Stimulated activated CD8-positive, alpha-beta memory T cell treated with anti-CD3 and anti-CD28 coated beads, Interleukin-4, amount 100 ng/mL, for 48 hours (primary cell): ENCODE measurements at regions not wholly inside any gene's neighbourhood (a gene's known extent, or its start where the extent isn't known, plus 50 kb on each side); places are given as distances from the start of the nearest gene placed in this dataset.

Experiments
- DNase-seq: peaks from one replicate; pipeline ENCODE4 v3.0.0-alpha.2; 2020

DNA sequence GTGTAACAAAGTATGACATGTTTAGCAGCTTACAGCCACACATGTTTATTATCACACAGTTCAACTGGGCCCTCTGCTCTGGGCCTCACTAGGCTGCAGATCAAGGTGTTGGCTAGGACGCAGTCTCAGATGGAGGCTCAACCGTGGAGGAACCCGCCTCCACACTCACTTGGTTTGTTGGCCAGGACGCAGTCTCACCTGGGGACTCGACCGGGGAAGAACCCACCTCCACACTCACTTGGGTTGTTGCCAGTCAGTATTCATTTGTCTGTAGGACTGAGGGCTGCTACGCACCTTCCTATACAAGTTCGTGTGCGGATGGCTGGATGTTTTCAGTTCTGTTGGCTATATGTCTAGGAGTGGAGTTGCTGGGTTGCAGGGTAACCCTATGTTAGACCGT is 240.7 kb upstream of the CIBAR2 start:
- DNase-seq = no peak

DNA sequence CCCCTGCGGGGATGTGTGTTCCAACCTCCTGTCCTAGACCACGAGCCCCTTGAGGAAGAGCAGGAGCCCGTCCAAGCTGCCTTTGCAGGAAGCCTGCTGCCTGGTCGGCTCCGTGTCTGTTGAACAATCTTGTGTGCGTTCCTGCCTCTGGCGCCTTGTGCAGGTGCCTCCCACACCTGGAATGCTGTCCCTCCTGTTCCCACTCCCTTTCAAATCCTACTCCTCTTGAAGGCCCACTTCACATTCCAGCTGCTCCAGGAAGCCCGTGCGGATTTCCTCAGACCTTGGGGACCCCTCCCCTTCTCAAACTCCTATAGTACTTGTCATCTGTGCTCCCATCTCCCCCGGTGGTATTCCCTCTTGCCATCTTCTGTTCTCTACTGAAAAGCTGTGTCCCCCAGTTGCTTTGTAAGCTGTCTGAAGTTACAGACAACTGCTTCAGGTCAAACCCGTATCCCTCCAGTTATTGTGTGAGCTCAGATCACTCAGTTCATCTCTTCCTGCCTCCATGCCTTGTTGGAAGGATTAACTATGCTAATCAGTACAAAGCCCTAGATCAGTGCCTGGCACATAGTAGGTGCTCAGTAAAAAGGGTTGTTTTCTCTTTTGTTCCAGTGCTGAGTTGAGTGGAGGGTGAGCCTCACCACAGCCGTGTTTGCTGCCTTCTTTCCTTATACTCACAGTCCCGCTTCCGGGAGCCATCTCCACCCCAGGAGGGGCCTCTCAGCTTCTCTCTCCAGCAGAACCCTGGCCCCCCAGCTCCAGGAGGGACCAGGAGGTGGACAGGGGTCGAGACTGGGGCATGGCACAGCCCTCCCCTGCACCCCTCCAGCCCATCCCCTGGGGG is 241.8 kb upstream of the CIBAR2 start:
- DNase-seq = no peak

DNA sequence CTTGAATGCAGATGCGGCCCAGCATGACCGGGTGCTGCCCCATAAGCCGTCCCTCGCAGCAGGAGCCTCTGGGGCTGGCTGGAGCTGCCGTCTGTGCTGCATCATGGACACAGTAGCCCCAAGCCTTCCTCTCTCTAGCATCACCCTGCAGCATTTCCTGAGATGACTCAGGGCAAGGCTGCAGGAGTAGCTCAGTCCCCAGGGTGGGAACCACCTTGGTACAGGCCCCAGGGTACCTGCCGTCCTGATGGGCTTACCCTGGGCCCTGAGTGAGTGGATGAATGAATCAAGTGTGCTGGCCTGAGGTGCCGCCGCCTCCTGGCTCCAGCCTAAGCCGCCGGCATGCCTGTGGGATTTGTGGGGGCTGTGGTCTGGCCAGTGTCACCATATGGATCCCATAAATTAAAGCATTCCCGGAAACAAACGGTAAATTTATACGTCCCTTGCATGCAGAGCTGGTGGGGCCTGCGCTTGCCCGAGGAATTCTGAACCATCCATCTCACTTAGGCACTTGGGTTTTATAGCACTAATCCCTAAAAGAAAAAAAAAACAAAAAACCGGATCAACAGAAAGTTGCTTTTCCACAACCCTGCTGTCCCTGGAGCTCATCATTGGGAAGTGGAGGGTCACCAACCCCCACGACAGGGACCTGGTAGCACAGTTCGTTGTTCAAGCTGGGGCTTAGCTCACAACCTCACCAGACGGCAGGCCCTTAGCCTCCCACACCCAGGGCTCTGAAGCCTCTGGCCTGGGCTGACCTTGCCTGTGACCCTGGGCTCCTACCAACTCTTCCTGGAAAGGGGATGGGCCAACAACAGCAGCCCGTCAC is 242.6 kb upstream of the CIBAR2 start:
- DNase-seq = no peak

DNA sequence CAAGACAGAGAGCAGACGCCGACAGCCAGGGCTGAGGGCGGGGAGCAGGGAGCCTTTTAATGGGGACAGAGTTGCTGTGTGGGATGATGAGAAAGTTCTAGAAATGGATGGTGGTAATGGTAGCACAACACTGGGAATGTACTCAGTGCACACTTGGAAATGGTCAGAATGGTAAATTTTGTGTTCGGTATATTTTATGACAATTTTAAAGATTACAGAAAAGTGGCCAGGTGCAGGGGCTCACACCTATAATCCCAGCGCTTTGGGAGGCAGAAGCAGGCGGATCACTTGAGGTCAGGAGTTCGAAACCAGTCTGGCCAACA is 243.2 kb upstream of the CIBAR2 start:
- DNase-seq = no peak

DNA sequence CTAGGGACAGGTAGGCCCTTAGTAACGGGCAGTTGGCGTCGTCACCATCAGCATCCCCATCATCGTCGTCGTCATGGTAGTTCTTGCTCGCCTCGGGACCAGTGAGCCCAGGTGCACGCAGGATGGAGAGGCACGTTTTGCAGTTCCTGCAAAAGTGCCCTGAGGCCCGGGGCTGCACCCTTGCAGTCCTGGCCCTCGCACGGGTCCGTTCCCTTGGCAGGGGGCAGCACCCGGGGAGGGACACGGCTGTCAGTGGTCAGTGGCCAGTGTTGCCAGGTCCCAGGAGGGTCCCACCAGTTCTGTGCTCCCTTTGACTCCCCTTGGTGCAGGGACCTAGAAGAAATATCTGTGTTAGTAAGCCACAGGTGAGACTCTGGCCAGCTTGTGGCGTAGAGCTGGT is 243.9 kb upstream of the CIBAR2 start:
- no peak for DNase-seq

DNA sequence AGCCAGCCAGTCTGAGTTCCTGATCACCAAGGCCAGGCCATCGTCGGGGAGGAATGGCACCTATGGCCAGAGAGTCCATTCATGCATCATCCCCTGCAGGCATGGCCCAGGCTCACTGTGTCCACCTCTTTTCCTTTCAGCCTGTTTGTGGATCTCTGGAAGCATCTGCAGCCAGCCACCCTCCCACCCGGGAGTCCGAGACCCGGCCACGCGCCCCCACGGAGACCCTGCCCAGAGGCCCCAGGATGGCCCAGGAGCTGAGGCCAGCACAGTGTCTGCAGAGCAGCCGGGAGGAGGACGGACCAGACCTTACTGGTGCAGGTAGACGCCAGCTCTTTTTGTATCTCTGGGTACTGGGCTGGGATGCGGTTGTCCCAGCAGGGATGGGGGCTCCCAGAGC is 245.1 kb upstream of the CIBAR2 start:
- no peak for DNase-seq

DNA sequence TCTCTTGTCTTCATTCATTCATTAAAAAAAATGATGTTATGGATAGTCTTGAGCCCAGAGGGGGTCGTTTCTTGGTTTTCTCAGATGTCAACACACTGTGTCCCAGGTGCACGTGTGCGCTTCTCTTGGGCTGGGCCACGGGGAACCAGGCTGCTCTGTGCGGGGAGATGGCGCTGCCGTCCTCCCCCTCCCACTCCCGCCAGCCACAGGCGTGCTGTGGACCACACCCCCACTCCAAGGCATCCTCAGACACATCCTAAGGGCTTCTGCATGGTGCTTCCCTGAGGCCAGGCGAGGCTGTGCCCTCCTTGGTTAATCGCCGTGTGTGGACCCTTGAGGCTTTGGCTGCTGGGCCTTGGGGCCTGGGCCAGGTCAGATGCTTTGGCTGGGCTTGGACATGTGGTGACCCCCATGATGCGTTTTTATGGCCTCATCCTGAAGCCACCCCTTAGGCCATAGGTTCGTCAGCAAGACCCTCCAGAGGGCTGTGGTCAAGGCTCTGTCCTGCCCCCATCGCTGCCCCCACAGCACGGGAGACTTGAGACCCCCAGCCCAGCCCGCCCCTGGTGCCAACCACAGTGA is 245.7 kb upstream of the CIBAR2 start:
- no peak for DNase-seq

DNA sequence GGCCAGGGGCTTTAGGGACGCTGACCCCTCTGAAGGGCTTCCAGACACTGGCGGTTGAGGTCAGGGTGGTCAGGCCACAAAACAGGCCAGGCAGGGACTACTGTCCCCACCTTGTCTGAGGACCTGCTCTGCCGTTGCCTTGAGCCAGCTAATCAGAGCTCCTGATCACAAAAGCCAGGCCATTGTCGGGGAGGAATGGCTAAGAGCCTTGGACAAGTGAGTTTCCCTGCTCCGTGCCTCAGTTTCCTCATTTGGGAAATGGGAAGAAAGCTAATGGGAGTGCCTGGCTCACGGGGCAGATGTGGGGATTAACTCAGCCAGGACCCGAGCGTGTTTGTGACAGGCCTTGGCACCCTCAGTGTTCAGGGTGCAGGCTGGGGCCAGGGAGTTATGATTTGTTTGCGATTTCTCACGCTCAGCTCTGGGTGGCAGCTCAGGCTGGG is 246.5 kb upstream of the CIBAR2 start:
- no peak for DNase-seq

DNA sequence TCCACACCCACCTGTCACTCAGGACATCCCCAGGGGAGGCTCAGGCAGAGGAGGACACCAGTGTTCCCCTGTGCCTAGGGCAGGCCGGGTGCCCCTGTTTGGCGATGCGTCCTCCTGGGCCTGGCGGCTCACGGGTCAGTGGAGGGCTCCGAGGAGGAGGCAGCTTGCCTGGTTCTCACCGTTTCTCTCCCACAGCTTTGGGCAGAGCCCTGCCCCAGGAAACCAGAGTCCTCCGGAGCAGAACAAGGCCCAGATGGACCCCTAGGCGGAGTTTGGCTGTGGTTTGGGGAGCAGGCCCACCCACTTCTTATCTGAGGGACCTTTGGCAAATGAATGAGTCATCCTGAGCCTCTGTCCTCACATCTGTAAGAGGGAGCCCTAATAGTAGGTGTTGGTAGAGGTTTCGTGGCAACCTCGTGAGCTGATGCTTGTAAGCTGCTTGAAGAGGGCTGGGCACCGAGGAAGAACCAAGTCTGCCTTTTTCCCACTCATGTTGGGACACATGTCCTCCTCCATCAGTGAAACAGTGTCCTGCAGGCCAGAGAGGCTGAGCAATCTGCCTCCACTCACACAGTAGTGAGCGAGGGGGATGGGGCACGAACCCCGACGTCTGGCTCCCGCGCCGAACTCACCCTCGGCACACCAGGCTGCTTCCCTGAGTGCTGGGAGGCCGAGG is 247.0 kb upstream of the CIBAR2 start:
- no peak for DNase-seq

DNA sequence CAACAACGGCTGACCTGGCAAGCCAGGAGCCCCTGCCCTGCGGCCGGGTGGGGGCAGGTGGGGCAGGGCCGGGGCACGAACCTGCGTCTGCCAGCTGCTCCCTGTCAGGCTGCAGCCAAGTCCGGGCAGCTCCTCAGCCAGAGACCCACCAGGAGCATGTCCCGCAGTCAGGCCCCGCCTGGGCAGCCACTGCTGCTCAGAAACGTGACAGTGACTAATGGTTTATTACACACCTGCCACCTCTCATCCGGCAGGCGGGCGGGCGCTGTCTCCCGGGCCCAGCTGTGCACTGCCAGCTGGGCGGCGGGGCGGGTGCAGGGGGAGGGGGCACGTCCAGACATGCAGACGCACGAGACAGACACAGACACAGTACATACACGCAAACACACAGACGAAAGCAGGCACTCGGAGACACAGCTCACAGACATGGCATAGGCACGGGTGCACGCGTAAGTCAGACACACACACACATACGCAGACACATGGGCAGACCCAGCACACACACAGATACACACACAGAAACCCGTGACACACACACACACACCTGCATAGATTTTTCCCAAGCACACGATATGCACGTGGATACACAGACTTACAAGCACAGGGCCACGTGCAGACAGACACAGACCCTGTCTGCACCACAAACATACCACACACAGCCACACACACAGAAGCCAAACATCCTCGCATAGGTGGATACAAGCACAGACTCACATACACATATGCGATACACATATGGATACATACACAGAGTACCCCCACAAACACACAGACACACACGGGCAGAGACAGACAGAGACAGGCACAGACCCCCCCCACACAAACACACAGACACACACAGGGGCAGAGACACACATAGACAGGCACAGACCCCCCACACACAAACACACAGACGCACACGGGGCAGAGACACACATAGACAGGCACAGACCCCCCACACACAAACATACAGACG is 248.3 kb upstream of the CIBAR2 start:
- no peak for DNase-seq

DNA sequence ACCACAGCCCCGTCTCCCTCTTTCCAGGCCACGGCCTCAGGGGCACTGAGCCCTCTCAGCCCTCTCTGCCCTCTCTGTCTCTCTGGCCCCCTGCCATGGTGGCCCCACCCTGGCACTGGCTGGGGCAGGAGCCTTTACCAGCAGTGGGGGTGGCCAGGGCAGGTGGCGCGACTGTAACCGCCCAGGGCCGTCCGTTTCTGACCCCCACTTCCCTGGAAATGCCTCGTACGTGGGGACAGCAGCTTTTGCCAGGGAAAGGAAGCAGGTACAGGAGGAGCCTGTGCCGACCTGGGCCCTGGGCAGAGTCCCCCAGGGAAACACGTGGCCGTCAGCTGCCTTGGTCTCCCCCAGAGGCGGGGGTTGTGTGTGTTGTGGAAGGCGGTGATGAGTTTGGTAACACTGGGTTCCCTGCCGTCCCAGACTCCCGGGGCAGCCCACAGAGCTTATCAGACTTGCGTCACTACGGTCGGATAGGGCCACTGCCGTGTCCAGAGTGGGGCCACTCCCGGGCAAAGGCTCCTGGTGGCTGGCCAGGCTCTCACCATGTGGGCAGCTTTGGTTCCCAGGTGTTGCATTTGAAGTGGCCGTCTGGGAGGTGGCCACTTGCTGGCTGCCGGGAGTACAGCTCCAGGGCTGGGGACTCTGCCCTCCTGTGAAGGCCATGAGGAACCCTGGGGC is 249.3 kb upstream of the CIBAR2 start:
- no peak for DNase-seq

DNA sequence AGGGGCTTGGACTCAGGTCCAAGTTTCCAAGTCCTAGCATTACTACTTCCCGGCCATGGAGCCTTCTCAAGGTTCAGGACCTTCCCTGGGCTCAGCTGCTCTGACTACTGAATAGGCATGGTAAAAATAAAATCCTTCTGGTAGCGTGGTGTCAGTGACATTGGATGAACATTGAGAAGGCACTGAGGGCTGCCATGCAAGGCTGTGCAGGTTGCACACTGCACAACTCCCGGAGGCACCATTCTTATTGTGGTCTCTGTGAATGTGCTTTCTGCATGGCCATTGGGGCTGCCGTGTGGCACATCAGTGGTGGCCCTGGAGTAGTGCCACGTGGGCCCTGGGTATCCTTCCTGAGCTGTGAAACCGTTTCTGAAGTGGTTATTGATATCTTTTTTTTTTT is 250.2 kb upstream of the CIBAR2 start:
- no peak for DNase-seq

DNA sequence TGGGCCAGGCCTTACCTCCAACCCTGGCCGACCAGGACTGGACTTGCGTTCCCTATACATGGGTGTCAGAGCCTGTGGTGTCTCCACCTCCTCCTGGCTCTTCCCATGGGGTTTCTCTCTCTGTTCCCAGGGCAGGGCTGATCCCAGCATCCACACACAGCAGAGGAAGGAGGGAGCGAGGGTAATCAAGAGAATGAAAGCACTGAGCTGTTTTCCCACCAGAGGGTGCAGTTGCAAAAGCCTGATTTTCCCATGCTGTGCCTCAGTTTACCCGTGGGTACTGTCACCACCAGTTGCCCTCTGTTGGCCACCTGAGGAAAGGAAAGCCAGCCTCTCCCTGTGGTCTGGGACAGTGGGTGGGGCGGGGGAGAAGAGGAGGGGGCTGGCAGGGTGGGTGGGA is 249.7 kb upstream of the GSE1 start:
- DNase-seq = no peak

DNA sequence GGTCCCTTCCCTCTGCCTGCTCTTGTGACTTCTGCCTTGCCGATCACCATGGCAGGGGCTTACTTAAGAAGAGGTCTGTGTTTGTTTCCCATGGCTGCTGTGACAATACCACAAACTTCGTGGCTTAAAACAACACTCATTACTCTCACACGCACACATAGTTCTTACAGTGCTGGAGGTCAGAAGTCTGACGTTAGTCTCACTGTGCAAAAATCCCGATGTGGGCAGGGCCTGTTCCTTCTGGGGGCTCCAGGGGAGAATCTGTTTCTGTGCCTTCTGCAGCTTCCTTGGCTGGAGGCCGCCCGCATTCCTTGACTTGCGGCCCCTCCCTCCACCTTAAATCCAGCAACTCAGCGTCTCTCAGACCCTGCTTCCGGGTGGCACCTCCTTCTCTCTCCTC is 249.2 kb upstream of the GSE1 start:
- DNase-seq = no peak

DNA sequence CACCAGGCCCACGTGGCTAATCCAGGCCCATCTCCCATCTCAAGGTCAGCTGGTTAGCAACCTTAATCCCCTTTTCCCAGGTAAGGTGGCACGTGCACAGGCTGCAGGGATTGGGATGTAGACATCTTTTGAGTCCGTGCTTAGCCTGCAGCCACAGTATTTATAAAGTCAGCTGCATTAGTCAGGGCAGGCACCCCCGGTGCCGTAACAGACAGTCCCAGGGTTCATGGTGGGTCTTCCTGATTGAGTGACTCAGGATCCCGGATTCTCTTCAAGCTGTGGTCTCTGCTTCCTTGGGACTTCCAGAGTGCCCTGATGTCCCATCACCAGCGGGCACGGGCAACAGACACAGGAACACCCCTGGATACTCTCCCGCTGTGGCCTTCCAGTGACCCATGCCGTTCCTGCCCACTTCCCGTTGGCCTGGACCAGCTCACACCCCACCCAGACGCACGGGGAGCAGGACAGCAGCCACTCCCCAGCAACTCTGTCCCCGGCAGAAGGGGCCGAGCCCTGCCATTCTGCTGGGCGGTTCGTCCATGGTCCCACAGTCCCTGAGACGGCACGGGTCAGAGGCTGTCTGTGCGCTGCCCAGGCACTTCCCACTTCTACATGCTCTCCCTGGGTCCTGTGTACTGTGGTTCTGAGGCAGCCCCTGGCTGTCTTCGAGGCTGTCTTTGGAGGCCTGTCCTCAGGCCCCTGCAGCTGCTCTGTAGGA is 248.6 kb upstream of the GSE1 start:
- no peak for DNase-seq

DNA sequence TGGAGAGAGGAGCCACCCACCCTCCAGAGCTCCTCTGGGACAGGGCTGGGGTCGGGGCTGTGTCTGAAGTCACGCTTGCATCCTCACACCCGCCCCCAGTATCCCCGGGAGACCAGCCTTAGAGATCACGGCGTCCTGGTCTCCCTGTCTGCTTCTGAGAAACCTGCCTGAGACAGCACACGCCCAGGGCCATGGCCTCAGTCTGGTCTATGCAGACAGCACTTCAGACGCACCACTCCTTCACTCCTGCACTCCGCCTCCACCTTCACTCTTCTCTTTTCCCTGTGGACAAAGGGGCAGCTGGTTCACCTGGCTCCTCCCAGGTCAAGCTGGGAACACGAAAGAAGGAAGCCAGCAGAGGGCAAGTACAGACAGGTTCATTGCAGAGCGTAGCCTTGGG is 248.0 kb upstream of the GSE1 start:
- no peak for DNase-seq

DNA sequence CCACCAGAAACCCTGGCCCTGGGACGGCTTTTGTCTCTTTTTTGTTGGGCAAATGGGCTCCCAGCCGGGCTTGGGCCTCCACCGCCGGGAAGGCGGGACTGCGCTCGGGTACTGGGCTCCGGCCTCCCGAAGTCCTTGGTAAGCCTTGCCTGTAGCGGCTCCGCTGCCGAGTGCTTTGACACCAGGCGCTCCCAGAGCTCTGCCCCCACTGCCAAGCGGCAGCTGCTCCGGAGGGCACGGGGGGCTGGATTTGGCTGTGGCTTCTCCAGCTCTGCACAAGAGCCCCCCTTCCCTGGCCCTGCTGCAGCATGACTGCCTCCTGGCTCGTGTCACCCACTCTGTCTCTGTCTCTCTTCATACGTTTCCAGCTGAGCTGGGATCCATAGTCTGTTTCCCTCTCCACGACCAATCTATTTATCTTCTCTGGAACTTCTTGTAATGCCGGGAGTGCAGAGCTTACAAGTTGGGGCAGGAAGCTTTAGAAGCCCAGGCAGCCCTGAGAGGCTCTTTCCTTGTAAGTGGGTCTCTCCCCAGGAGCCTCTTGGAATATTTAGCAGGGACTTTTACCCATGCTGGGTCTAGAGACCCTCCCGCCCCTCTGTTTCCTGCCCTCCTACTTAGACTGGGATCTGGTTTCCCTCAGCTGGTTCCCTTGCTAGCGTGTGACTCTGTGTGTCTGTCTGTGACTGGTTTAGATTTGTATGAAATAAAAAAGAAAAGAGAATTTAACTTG is 246.9 kb upstream of the GSE1 start:
- DNase-seq = no peak

DNA sequence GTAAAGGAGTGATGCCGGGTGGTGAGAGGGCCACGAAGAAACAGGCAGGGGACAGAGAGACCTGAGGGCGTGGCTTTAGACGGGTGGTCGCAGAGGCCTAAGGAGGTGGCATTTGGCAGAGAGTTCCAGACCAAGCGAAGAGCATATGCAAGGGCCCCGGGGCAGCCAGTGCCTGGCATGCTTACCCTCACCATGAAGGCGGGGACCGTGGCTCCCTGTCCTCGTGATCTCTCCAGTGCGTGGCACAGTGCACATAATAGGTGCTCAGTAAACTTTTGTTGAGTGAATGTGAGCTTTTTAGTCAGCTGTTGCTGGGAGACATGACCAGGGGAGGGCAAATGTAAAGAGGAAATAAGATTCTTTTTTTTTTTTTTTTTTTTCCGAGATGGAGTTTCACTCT is 245.6 kb upstream of the GSE1 start:
- no peak for DNase-seq

DNA sequence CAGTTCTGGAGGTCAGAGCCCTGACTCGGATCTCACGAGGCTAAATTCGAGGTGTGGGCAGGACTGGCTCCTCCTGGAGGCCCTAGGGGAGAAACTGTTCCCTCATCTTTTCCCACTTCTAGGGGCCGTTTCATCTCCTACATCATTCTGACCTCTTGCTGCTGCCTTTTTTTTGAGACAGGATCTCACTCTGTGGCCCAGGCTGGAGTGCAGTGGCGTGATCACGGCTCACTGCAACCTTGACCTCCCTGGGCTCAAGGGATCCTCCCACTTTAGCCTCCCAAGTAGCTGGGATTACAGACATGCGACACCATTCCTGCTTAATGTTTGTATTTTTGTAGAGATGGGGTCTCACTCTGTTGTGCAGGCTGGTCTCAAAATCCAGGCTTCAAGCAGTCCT is 244.1 kb upstream of the GSE1 start:
- DNase-seq = no peak
